ENCODE measurements at regions not wholly inside any gene's neighbourhood (a gene's known extent, or its start where the extent isn't known, plus 50 kb on each side); places are given as distances from the start of the nearest gene placed in this dataset.

GRCh38 chr13:76630629-76631230 lies 255.5 kb downstream of the KCTD12 start:
- no peak overlapping the region for H3K27ac ChIP-seq (ENCODE audit: low read depth, low read length)
- CTCF ChIA-PET = no interaction called here
- Mint-ChIP-seq H3K4me1 (no peaks in the 10 kb centered on the region), H3K9me3 (peaks cover 0 to 11% (median 3%) of the 10 kb centered on the region in 5 donors), H3K4me3 (no peak overlapping the region), H3K27ac (no peak overlapping the region), H3K27me3 (peaks cover 6 to 8% of the 10 kb centered on the region in 2 donors), H3K36me3 (no peaks in the 10 kb centered on the region)
- H3K4me3 ChIP-seq (ENCODE audit: low read length) = no peak overlapping the region
- no peaks in the 10 kb centered on the region for H3K4me1 ChIP-seq (ENCODE audit: insufficient read depth, low read length)
- POLR2A ChIA-PET = no interaction called here
- H3K9me3 ChIP-seq (ENCODE audit: low read length) = no peaks in the 10 kb centered on the region
- no peak for DNase-seq
- H3K36me3 ChIP-seq (ENCODE audit: insufficient read depth, low read length) = no peaks in the 10 kb centered on the region
- no peaks in the 10 kb centered on the region for H3K27me3 ChIP-seq (ENCODE audit: insufficient read depth, low read length, poor library complexity, severe bottlenecking)

- POLR2A ChIA-PET = no interaction called here
Measured at GRCh38 chr13:76622315-76623040, 263.7 kb downstream of the KCTD12 start.

GRCh38 chr13:76621705-76622104 lies 264.5 kb downstream of the KCTD12 start:
- Mint-ChIP-seq H3K27ac (no peak overlapping the region), H3K9me3 (peaks cover 0 to 6% (median 3%) of the 10 kb centered on the region in 5 donors), H3K4me1 (no peaks in the 10 kb centered on the region), H3K27me3 (peaks cover 5 to 13% of the 10 kb centered on the region in 2 donors), H3K36me3 (no peaks in the 10 kb centered on the region), H3K4me3 (no peak overlapping the region)
- Histone ChIP-seq H3K4me3 (ENCODE audit: low read length) (no peak overlapping the region), H3K27me3 (ENCODE audit: insufficient read depth, low read length, poor library complexity, severe bottlenecking) (no peaks in the 10 kb centered on the region), H3K36me3 (ENCODE audit: insufficient read depth, low read length) (no peaks in the 10 kb centered on the region), H3K27ac (ENCODE audit: low read depth, low read length) (no peak overlapping the region), H3K4me1 (ENCODE audit: insufficient read depth, low read length) (no peaks in the 10 kb centered on the region), H3K9me3 (ENCODE audit: low read length) (no peaks in the 10 kb centered on the region)
- CTCF ChIA-PET = no interaction called here
- POLR2A ChIA-PET = no interaction called here
- no peak for DNase-seq

More at GRCh38 chr13:76622315-76623040, 263.7 kb downstream of the KCTD12 start:
- peaks cover 0 to 8% (median 3%) of the 10 kb centered on the region in 5 donors for H3K9me3 Mint-ChIP-seq
- no peaks in the 10 kb centered on the region for H3K36me3 Mint-ChIP-seq
- Histone ChIP-seq H3K27me3 (ENCODE audit: insufficient read depth, low read length, poor library complexity, severe bottlenecking) (no peaks in the 10 kb centered on the region), H3K9me3 (ENCODE audit: low read length) (no peaks in the 10 kb centered on the region), H3K4me1 (ENCODE audit: insufficient read depth, low read length) (no peaks in the 10 kb centered on the region), H3K27ac (ENCODE audit: low read depth, low read length) (no peak overlapping the region), H3K36me3 (ENCODE audit: insufficient read depth, low read length) (no peaks in the 10 kb centered on the region), H3K4me3 (ENCODE audit: low read length) (no peak overlapping the region)
- no peak overlapping the region for H3K27ac Mint-ChIP-seq
- H3K4me1 Mint-ChIP-seq = no peaks in the 10 kb centered on the region
- no peak for DNase-seq
- CTCF ChIA-PET = no interaction called here
- H3K27me3 Mint-ChIP-seq = peaks cover 8 to 13% of the 10 kb centered on the region in 2 donors
- H3K4me3 Mint-ChIP-seq = no peak overlapping the region

GRCh38 chr13:76620036-76620435 lies 266.2 kb downstream of the KCTD12 start:
- Histone ChIP-seq H3K4me1 (ENCODE audit: insufficient read depth, low read length) (no peaks in the 10 kb centered on the region), H3K4me3 (ENCODE audit: low read length) (no peak overlapping the region), H3K36me3 (ENCODE audit: insufficient read depth, low read length) (no peaks in the 10 kb centered on the region), H3K9me3 (ENCODE audit: low read length) (no peaks in the 10 kb centered on the region), H3K27me3 (ENCODE audit: insufficient read depth, low read length, poor library complexity, severe bottlenecking) (no peaks in the 10 kb centered on the region), H3K27ac (ENCODE audit: low read depth, low read length) (no peak overlapping the region)
- ChIA-PET POLR2A (no interaction called here), CTCF (no interaction called here)
- peaks cover 0 to 6% (median 3%) of the 10 kb centered on the region in 5 donors for H3K9me3 Mint-ChIP-seq
- DNase-seq = no peak
- no peaks in the 10 kb centered on the region for H3K36me3 Mint-ChIP-seq
- no peaks in the 10 kb centered on the region for H3K4me1 Mint-ChIP-seq
- no peak overlapping the region for H3K27ac Mint-ChIP-seq
- peaks cover 2 to 3% of the 10 kb centered on the region in 2 donors for H3K27me3 Mint-ChIP-seq
- H3K4me3 Mint-ChIP-seq = no peak overlapping the region

- H3K27ac ChIP-seq (ENCODE audit: low read depth, low read length) = no peak overlapping the region
- H3K36me3 Mint-ChIP-seq = no peaks in the 10 kb centered on the region
- H3K4me3 ChIP-seq (ENCODE audit: low read length) = no peak overlapping the region
- no peak overlapping the region for H3K4me3 Mint-ChIP-seq
- no peak for DNase-seq
- ChIA-PET POLR2A (no interaction called here), CTCF (no interaction called here)
- no peaks in the 10 kb centered on the region for H3K4me1 Mint-ChIP-seq
- no peaks in the 10 kb centered on the region for H3K4me1 ChIP-seq (ENCODE audit: insufficient read depth, low read length)
- H3K27ac Mint-ChIP-seq = no peak overlapping the region
- H3K9me3 Mint-ChIP-seq = peaks cover 0 to 6% (median 3%) of the 10 kb centered on the region in 5 donors
- no peaks in the 10 kb centered on the region for H3K36me3 ChIP-seq (ENCODE audit: insufficient read depth, low read length)
- no peaks in the 10 kb centered on the region for H3K27me3 ChIP-seq (ENCODE audit: insufficient read depth, low read length, poor library complexity, severe bottlenecking)
- H3K27me3 Mint-ChIP-seq = peaks cover 2 to 3% of the 10 kb centered on the region in 2 donors
- no peaks in the 10 kb centered on the region for H3K9me3 ChIP-seq (ENCODE audit: low read length)
Measured at GRCh38 chr13:76619631-76620030, 266.6 kb downstream of the KCTD12 start.

- no peak overlapping the region for H3K4me3 Mint-ChIP-seq
- peak overlapping the region in 1 of 8 donors; percentile 36 for H3K27ac Mint-ChIP-seq
- Histone ChIP-seq H3K27me3 (ENCODE audit: insufficient read depth, low read length, poor library complexity, severe bottlenecking) (no peaks in the 10 kb centered on the region), H3K27ac (ENCODE audit: low read depth, low read length) (no peak overlapping the region), H3K4me1 (ENCODE audit: insufficient read depth, low read length) (no peaks in the 10 kb centered on the region), H3K36me3 (ENCODE audit: insufficient read depth, low read length) (no peaks in the 10 kb centered on the region), H3K4me3 (ENCODE audit: low read length) (no peak overlapping the region), H3K9me3 (ENCODE audit: low read length) (no peaks in the 10 kb centered on the region)
- H3K27me3 Mint-ChIP-seq = peaks cover 1 to 2% of the 10 kb centered on the region in 2 donors
- POLR2A ChIA-PET = no interaction called here
- CTCF ChIA-PET = no interaction called here
- DNase-seq = no peak
- peaks cover 0 to 7% (median 0%) of the 10 kb centered on the region in 5 donors for H3K9me3 Mint-ChIP-seq
- H3K4me1 Mint-ChIP-seq = no peaks in the 10 kb centered on the region
- H3K36me3 Mint-ChIP-seq = no peaks in the 10 kb centered on the region
Measured at GRCh38 chr13:76610819-76611415, 275.3 kb downstream of the KCTD12 start.

- Histone ChIP-seq H3K4me3 (ENCODE audit: low read length) (no peak overlapping the region), H3K27ac (ENCODE audit: low read depth, low read length) (no peak overlapping the region), H3K27me3 (ENCODE audit: insufficient read depth, low read length, poor library complexity, severe bottlenecking) (no peaks in the 10 kb centered on the region), H3K36me3 (ENCODE audit: insufficient read depth, low read length) (no peaks in the 10 kb centered on the region), H3K4me1 (ENCODE audit: insufficient read depth, low read length) (no peaks in the 10 kb centered on the region), H3K9me3 (ENCODE audit: low read length) (no peaks in the 10 kb centered on the region)
- CTCF ChIA-PET = no interaction called here
- H3K9me3 Mint-ChIP-seq = peaks cover 0 to 8% (median 3%) of the 10 kb centered on the region in 5 donors
- no peaks in the 10 kb centered on the region for H3K4me1 Mint-ChIP-seq
- DNase-seq = no peak
- no peak overlapping the region for H3K27ac Mint-ChIP-seq
- H3K27me3 Mint-ChIP-seq = peaks cover 1 to 2% of the 10 kb centered on the region in 2 donors
- no peaks in the 10 kb centered on the region for H3K36me3 Mint-ChIP-seq
- H3K4me3 Mint-ChIP-seq = no peak overlapping the region
- POLR2A ChIA-PET = no interaction called here
Measured at GRCh38 chr13:76609643-76610042, 276.6 kb downstream of the KCTD12 start.

- H3K27me3 ChIP-seq (ENCODE audit: insufficient read depth, low read length, poor library complexity, severe bottlenecking) = no peaks in the 10 kb centered on the region
- H3K27ac Mint-ChIP-seq = no peak overlapping the region
- H3K9me3 Mint-ChIP-seq = peaks cover 0 to 12% (median 3%) of the 10 kb centered on the region in 5 donors
- no peaks in the 10 kb centered on the region for H3K9me3 ChIP-seq (ENCODE audit: low read length)
- no peak overlapping the region for H3K27ac ChIP-seq (ENCODE audit: low read depth, low read length)
- no peaks in the 10 kb centered on the region for H3K4me1 ChIP-seq (ENCODE audit: insufficient read depth, low read length)
- ChIA-PET POLR2A (no interaction called here), CTCF (no interaction called here)
- no peaks in the 10 kb centered on the region for H3K4me1 Mint-ChIP-seq
- DNase-seq = no peak
- H3K36me3 Mint-ChIP-seq = no peaks in the 10 kb centered on the region
- H3K4me3 Mint-ChIP-seq = no peak overlapping the region
- H3K27me3 Mint-ChIP-seq = peaks cover 1 to 2% of the 10 kb centered on the region in 2 donors
- no peak overlapping the region for H3K4me3 ChIP-seq (ENCODE audit: low read length)
- H3K36me3 ChIP-seq (ENCODE audit: insufficient read depth, low read length) = no peaks in the 10 kb centered on the region
Measured at GRCh38 chr13:76607866-76608265, 278.3 kb downstream of the KCTD12 start.

All from CD8-positive, alpha-beta memory T cell (primary cell).